Suprapubic skin (tissue), 4 donors: ENCODE measurements at regions not wholly inside any gene's neighbourhood (a gene's known extent, or its start where the extent isn't known, plus 50 kb on each side); places are given as distances from the start of the nearest gene placed in this dataset.

Experiments used
- DNase-seq, 2 donors: peaks; one replicate each; pipeline ENCODE4 v3.0.0-alpha.2; 2019; ENCODE audit warnings: low spot score in 2 of 2
- H3K27ac ChIP-seq: fragments of 200-600 bp; sonication (generic); one replicate; pipeline ENCODE4 v1.5.1; 2019
- H3K27me3 ChIP-seq: fragments of 200-600 bp; sonication (generic); one replicate; pipeline ENCODE4 v1.5.1; 2019
- H3K36me3 ChIP-seq: fragments of 200-600 bp; sonication (generic); one replicate; pipeline ENCODE4 v1.5.1; 2019
- H3K4me1 ChIP-seq: fragments of 200-600 bp; sonication (generic); one replicate; pipeline ENCODE4 v1.5.1; 2019
- H3K4me3 ChIP-seq: fragments of 200-600 bp; sonication (generic); one replicate; pipeline ENCODE4 v1.5.1; 2019; ENCODE audit warnings: mild to moderate bottlenecking
- H3K9me3 ChIP-seq: fragments of 200-600 bp; sonication (generic); one replicate; pipeline ENCODE4 v1.5.1; 2019
- CTCF ChIP-seq, 2 donors: fragments of 200-600 bp in 1 of 2; fragments of 450-650 bp in 1 of 2; sonication (generic) in 1 of 2; IDR thresholded peaks; one replicate each; pipeline ENCODE4 v1.5.1; 2016 to 2019; ENCODE audit warnings: antibody characterized with exemption in 2 of 2, mild to moderate bottlenecking in 1 of 2, moderate library complexity in 1 of 2
- EP300 ChIP-seq: sonication (generic); formaldehyde crosslinking; IDR thresholded peaks from one replicate; pipeline ENCODE4 v1.6.1; 2017; ENCODE audit warnings: antibody characterized with exemption
- POLR2A ChIP-seq, 2 donors: fragments of 450-650 bp; IDR thresholded peaks; one replicate each; pipeline ENCODE4 v1.6.1; 2017; ENCODE audit warnings: antibody characterized with exemption in 2 of 2, mild to moderate bottlenecking in 2 of 2, moderate library complexity in 2 of 2
- POLR2AphosphoS5 ChIP-seq, 3 donors: sonication (generic); formaldehyde crosslinking; IDR thresholded peaks; one replicate each; pipeline ENCODE4 v1.6.1; 2017; ENCODE audit warnings: antibody characterized with exemption in 3 of 3
- WGBS: methylation state at CpG from one replicate; pipeline ENCODE4 v1.1.5; 2018; 5-methylcytosine and 5-hydroxymethylcytosine counted together

- TF ChIP-seq POLR2AphosphoS5 (IDR thresholded peaks at IDR 0.05) = no peak
- no peak for TF ChIP-seq CTCF (IDR thresholded peaks at IDR 0.05)
- no peak for TF ChIP-seq POLR2A (IDR thresholded peaks at IDR 0.05)
- no peak for TF ChIP-seq EP300
These were observed 986.5 kb upstream of the CHORDC1 start for GRCh38 chr11:91209306-91209705.

GRCh38 chr11:91199866-91200265 lies 977.0 kb upstream of the CHORDC1 start:
- no peak for DNase-seq
- H3K4me1 ChIP-seq = no peaks in the 10 kb centered on the region
- 61% methylated on average over 1 of the region's 1 CpG for WGBS
- H3K27me3 ChIP-seq = no peaks in the 10 kb centered on the region
- H3K9me3 ChIP-seq = no peaks in the 10 kb centered on the region
- no peak overlapping the region for H3K4me3 ChIP-seq
- TF ChIP-seq POLR2AphosphoS5 (IDR thresholded peaks at IDR 0.05) (no peak), POLR2A (IDR thresholded peaks at IDR 0.05) (no peak), EP300 (no peak), CTCF (IDR thresholded peaks at IDR 0.05) (no peak)
- no peak overlapping the region for H3K27ac ChIP-seq
- H3K36me3 ChIP-seq = no peaks in the 10 kb centered on the region

More at GRCh38 chr11:91209306-91209705, 986.5 kb upstream of the CHORDC1 start:
- H3K27ac ChIP-seq = no peak overlapping the region
- no peaks in the 10 kb centered on the region for H3K36me3 ChIP-seq
- no peak for DNase-seq
- H3K4me3 ChIP-seq = no peak overlapping the region
- no peaks in the 10 kb centered on the region for H3K4me1 ChIP-seq
- H3K27me3 ChIP-seq = no peaks in the 10 kb centered on the region
- no peaks in the 10 kb centered on the region for H3K9me3 ChIP-seq

GRCh38 chr11:91194546-91194945 lies 971.7 kb upstream of the CHORDC1 start:
- Histone ChIP-seq H3K4me1 (no peaks in the 10 kb centered on the region), H3K9me3 (no peaks in the 10 kb centered on the region), H3K36me3 (no peaks in the 10 kb centered on the region), H3K27ac (no peak overlapping the region), H3K27me3 (no peaks in the 10 kb centered on the region), H3K4me3 (no peak overlapping the region)
- no peak for DNase-seq
- WGBS = 16% methylated on average over 2 of the region's 2 CpGs
- TF ChIP-seq POLR2A (IDR thresholded peaks at IDR 0.05) (no peak), POLR2AphosphoS5 (IDR thresholded peaks at IDR 0.05) (no peak), CTCF (IDR thresholded peaks at IDR 0.05) (no peak), EP300 (no peak)

GRCh38 chr11:91188484-91188883 lies 965.6 kb upstream of the CHORDC1 start:
- 94% methylated on average over 6 of the region's 6 CpGs for WGBS
- no peaks in the 10 kb centered on the region for H3K36me3 ChIP-seq
- no peak overlapping the region for H3K4me3 ChIP-seq
- H3K27me3 ChIP-seq = no peaks in the 10 kb centered on the region
- no peak for TF ChIP-seq EP300
- H3K4me1 ChIP-seq = no peaks in the 10 kb centered on the region
- no peak overlapping the region for H3K27ac ChIP-seq
- H3K9me3 ChIP-seq = no peaks in the 10 kb centered on the region
- DNase-seq = no peak

GRCh38 chr11:91187314-91187713 lies 964.5 kb upstream of the CHORDC1 start:
- no peak for DNase-seq
- Histone ChIP-seq H3K9me3 (no peaks in the 10 kb centered on the region), H3K4me3 (no peak overlapping the region), H3K36me3 (no peaks in the 10 kb centered on the region), H3K27me3 (no peaks in the 10 kb centered on the region), H3K4me1 (no peaks in the 10 kb centered on the region), H3K27ac (no peak overlapping the region)
- TF ChIP-seq POLR2A (IDR thresholded peaks at IDR 0.05) = no peak
- TF ChIP-seq CTCF (IDR thresholded peaks at IDR 0.05) = no peak
- TF ChIP-seq POLR2AphosphoS5 (IDR thresholded peaks at IDR 0.05) = no peak
- no peak for TF ChIP-seq EP300
- WGBS = 69% methylated on average over 2 of the region's 2 CpGs

GRCh38 chr11:91178366-91178765 lies 955.5 kb upstream of the CHORDC1 start:
- H3K27me3 ChIP-seq = no peaks in the 10 kb centered on the region
- no peak overlapping the region for H3K4me3 ChIP-seq
- H3K36me3 ChIP-seq = no peaks in the 10 kb centered on the region
- peaks cover 5% of the 10 kb centered on the region for H3K9me3 ChIP-seq
- TF ChIP-seq CTCF (IDR thresholded peaks at IDR 0.05) (no peak), POLR2A (IDR thresholded peaks at IDR 0.05) (no peak), POLR2AphosphoS5 (IDR thresholded peaks at IDR 0.05) (no peak), EP300 (no peak)
- DNase-seq = no peak
- 58% methylated on average over 1 of the region's 1 CpG for WGBS
- H3K4me1 ChIP-seq = no peaks in the 10 kb centered on the region
- H3K27ac ChIP-seq = no peak overlapping the region
